Activated CD8-positive, alpha-beta memory T cell treated with anti-CD3 and anti-CD28 coated beads, Interleukin-2, amount 10 ng/mL, durations not matched to agents 7 days and 5 days (primary cell): ENCODE measurements at regions not wholly inside any gene's neighbourhood (a gene's known extent, or its start where the extent isn't known, plus 50 kb on each side); places are given as distances from the start of the nearest gene placed in this dataset.
"Not testable (repeated sequence)": the region's sequence is repeated elsewhere in the genome, so short reads cannot be mapped to it uniquely, and the experiment has no call there.

Experiments
- ATAC-seq: fragments of 150-1000 bp; cut with Tn5 transposase; one replicate; pipeline ENCODE4 v1.10.0; 2021; ENCODE audit warnings: moderate library complexity
- CTCF ChIA-PET: fragments of 350-600 bp; sonication (Branson Sonifier 250); formaldehyde crosslinking; loops from one replicate; lab custom pipeline; 2021; ENCODE audit warnings: antibody characterized with exemption; lab: Charles Lee
- DNase-seq: peaks from one replicate; pipeline ENCODE4 v3.0.0-alpha.2; 2020
- H3K27ac Mint-ChIP-seq: one replicate; pipeline ENCODE4 v1.8.0; 2021; ENCODE audit warnings: mild to moderate bottlenecking, mixed read lengths
- H3K27me3 Mint-ChIP-seq: one replicate; pipeline ENCODE4 v1.8.0; 2021; ENCODE audit warnings: mixed read lengths
- H3K36me3 Mint-ChIP-seq: one replicate; pipeline ENCODE4 v1.8.0; 2021; ENCODE audit warnings: mild to moderate bottlenecking, mixed read lengths
- H3K4me1 Mint-ChIP-seq: one replicate; pipeline ENCODE4 v1.8.0; 2021; ENCODE audit warnings: mixed read lengths
- H3K4me3 Mint-ChIP-seq: one replicate; pipeline ENCODE4 v1.8.0; 2021; ENCODE audit warnings: mild to moderate bottlenecking, moderate library complexity, mixed read lengths
- H3K9me3 Mint-ChIP-seq: one replicate; pipeline ENCODE4 v1.8.0; 2022; ENCODE audit warnings: low read depth, mixed read lengths

GRCh38 chr18:29849144-29849543 is 1193.4 kb downstream of the DSC3 start:
- CTCF ChIA-PET: no interaction called here
- Mint-ChIP-seq H3K27ac (no peak overlapping the region), H3K9me3 (peaks cover 11% of the 10 kb centered on the region), H3K27me3 (no peaks in the 10 kb centered on the region), H3K36me3 (no peaks in the 10 kb centered on the region), H3K4me3 (no peak overlapping the region), H3K4me1 (no peaks in the 10 kb centered on the region)
- DNase-seq (no peak), ATAC-seq (no peak)

- ATAC-seq (no peak), DNase-seq (no peak)
- Mint-ChIP-seq H3K27ac (no peak overlapping the region), H3K4me3 (no peak overlapping the region), H3K4me1 (no peaks in the 10 kb centered on the region), H3K9me3 (peaks cover 10% of the 10 kb centered on the region), H3K36me3 (no peaks in the 10 kb centered on the region), H3K27me3 (no peaks in the 10 kb centered on the region)
- CTCF ChIA-PET: no interaction called here
These were observed 1200.9 kb downstream of the DSC3 start for GRCh38 chr18:29841631-29842030.

- ATAC-seq: no peak
- Mint-ChIP-seq H3K9me3 (peaks cover 7% of the 10 kb centered on the region), H3K27me3 (no peaks in the 10 kb centered on the region), H3K4me3 (no peak overlapping the region), H3K36me3 (no peaks in the 10 kb centered on the region), H3K27ac (no peak overlapping the region), H3K4me1 (no peaks in the 10 kb centered on the region)
- DNase-seq: no peak
- CTCF ChIA-PET: no interaction called here
These were observed 1202.5 kb downstream of the DSC3 start for GRCh38 chr18:29840089-29840488.

- H3K27me3 Mint-ChIP-seq, H3K27ac Mint-ChIP-seq, DNase-seq, H3K36me3 Mint-ChIP-seq, ATAC-seq, H3K4me3 Mint-ChIP-seq, H3K9me3 Mint-ChIP-seq, CTCF ChIA-PET, H3K4me1 Mint-ChIP-seq: not testable (repeated sequence)
These were observed 1203.6 kb downstream of the DSC3 start for GRCh38 chr18:29838961-29839360.

- ATAC-seq (no peak), DNase-seq (no peak)
- no peaks in the 10 kb centered on the region for H3K4me1 Mint-ChIP-seq
- H3K36me3 Mint-ChIP-seq: no peaks in the 10 kb centered on the region
- no peak overlapping the region for H3K27ac Mint-ChIP-seq
- CTCF ChIA-PET: no interaction called here
- no peak overlapping the region for H3K4me3 Mint-ChIP-seq
- H3K9me3 Mint-ChIP-seq: peaks cover 9% of the 10 kb centered on the region
- no peaks in the 10 kb centered on the region for H3K27me3 Mint-ChIP-seq
These were observed 1204.0 kb downstream of the DSC3 start for GRCh38 chr18:29838556-29838955.

GRCh38 chr18:29823671-29824070 is 1218.9 kb downstream of the DSC3 start:
- ATAC-seq: no peak
- no peaks in the 10 kb centered on the region for H3K4me1 Mint-ChIP-seq
- H3K36me3 Mint-ChIP-seq: no peaks in the 10 kb centered on the region
- H3K9me3 Mint-ChIP-seq: peaks cover 13% of the 10 kb centered on the region
- H3K4me3 Mint-ChIP-seq: no peak overlapping the region
- CTCF ChIA-PET: no interaction called here
- no peak for DNase-seq
- no peaks in the 10 kb centered on the region for H3K27me3 Mint-ChIP-seq
- no peak overlapping the region for H3K27ac Mint-ChIP-seq

- CTCF ChIA-PET: no interaction called here
- no peaks in the 10 kb centered on the region for H3K27me3 Mint-ChIP-seq
- H3K36me3 Mint-ChIP-seq: no peaks in the 10 kb centered on the region
- no peaks in the 10 kb centered on the region for H3K4me1 Mint-ChIP-seq
- no peak overlapping the region for H3K4me3 Mint-ChIP-seq
- peaks cover 13% of the 10 kb centered on the region for H3K9me3 Mint-ChIP-seq
- no peak for DNase-seq
- ATAC-seq: no peak
- no peak overlapping the region for H3K27ac Mint-ChIP-seq
These were observed 1221.0 kb downstream of the DSC3 start for GRCh38 chr18:29821544-29821943.

- Mint-ChIP-seq H3K9me3 (peaks cover 7% of the 10 kb centered on the region), H3K27me3 (no peaks in the 10 kb centered on the region), H3K36me3 (no peaks in the 10 kb centered on the region), H3K4me3 (no peak overlapping the region), H3K4me1 (no peaks in the 10 kb centered on the region), H3K27ac (no peak overlapping the region)
- CTCF ChIA-PET: no interaction called here
- DNase-seq (no peak), ATAC-seq (no peak)
These were observed 1231.0 kb downstream of the DSC3 start for GRCh38 chr18:29811519-29811918.

- H3K4me3 Mint-ChIP-seq: no peak overlapping the region
- DNase-seq: no peak
- no peaks in the 10 kb centered on the region for H3K36me3 Mint-ChIP-seq
- H3K4me1 Mint-ChIP-seq: no peaks in the 10 kb centered on the region
- no peak overlapping the region for H3K27ac Mint-ChIP-seq
- no peak for ATAC-seq
- CTCF ChIA-PET: no interaction called here
- peaks cover 3% of the 10 kb centered on the region for H3K9me3 Mint-ChIP-seq
- H3K27me3 Mint-ChIP-seq: no peaks in the 10 kb centered on the region
These were observed 1261.7 kb downstream of the DSC3 start for GRCh38 chr18:29780816-29781215.

- ATAC-seq: no peak
- Mint-ChIP-seq H3K4me1 (no peaks in the 10 kb centered on the region), H3K4me3 (no peak overlapping the region), H3K27me3 (no peaks in the 10 kb centered on the region), H3K36me3 (no peaks in the 10 kb centered on the region), H3K27ac (no peak overlapping the region), H3K9me3 (no peaks in the 10 kb centered on the region)
- DNase-seq: no peak
- CTCF ChIA-PET: no interaction called here
These were observed 1263.4 kb downstream of the DSC3 start for GRCh38 chr18:29779096-29779495.

- ATAC-seq (no peak), DNase-seq (no peak)
- H3K27ac Mint-ChIP-seq: no peak overlapping the region
- no peaks in the 10 kb centered on the region for H3K27me3 Mint-ChIP-seq
- no peaks in the 10 kb centered on the region for H3K4me1 Mint-ChIP-seq
- no peak overlapping the region for H3K4me3 Mint-ChIP-seq
- CTCF ChIA-PET: no interaction called here
- H3K36me3 Mint-ChIP-seq: no peaks in the 10 kb centered on the region
- H3K9me3 Mint-ChIP-seq: peaks cover 11% of the 10 kb centered on the region
These were observed 1289.2 kb downstream of the DSC3 start for GRCh38 chr18:29753379-29753778.

GRCh38 chr18:29749704-29750103 is 1292.8 kb downstream of the DSC3 start:
- Mint-ChIP-seq H3K4me3 (no peak overlapping the region), H3K27ac (no peak overlapping the region), H3K36me3 (no peaks in the 10 kb centered on the region), H3K27me3 (no peaks in the 10 kb centered on the region), H3K9me3 (peaks cover 15% of the 10 kb centered on the region), H3K4me1 (no peaks in the 10 kb centered on the region)
- ATAC-seq (no peak), DNase-seq (no peak)
- CTCF ChIA-PET: no interaction called here

GRCh38 chr18:29741461-29741860 is 1301.1 kb downstream of the DSC3 start:
- no peak overlapping the region for H3K4me3 Mint-ChIP-seq

GRCh38 chr18:29737620-29738019 is 1304.9 kb downstream of the DSC3 start:
- Mint-ChIP-seq H3K27me3 (no peaks in the 10 kb centered on the region), H3K36me3 (no peaks in the 10 kb centered on the region), H3K4me3 (no peak overlapping the region), H3K9me3 (peaks cover 9% of the 10 kb centered on the region), H3K4me1 (no peaks in the 10 kb centered on the region), H3K27ac (no peak overlapping the region)
- CTCF ChIA-PET: no interaction called here
- ATAC-seq: no peak
- DNase-seq: no peak

More at GRCh38 chr18:29741461-29741860, 1301.1 kb downstream of the DSC3 start:
- CTCF ChIA-PET: no interaction called here
- Mint-ChIP-seq H3K4me1 (no peaks in the 10 kb centered on the region), H3K9me3 (peaks cover 8% of the 10 kb centered on the region), H3K27me3 (no peaks in the 10 kb centered on the region), H3K27ac (no peak overlapping the region), H3K36me3 (no peaks in the 10 kb centered on the region)
- DNase-seq (no peak), ATAC-seq (no peak)

- Mint-ChIP-seq H3K4me3 (no peak overlapping the region), H3K9me3 (peaks cover 9% of the 10 kb centered on the region), H3K27me3 (no peaks in the 10 kb centered on the region), H3K27ac (no peak overlapping the region), H3K36me3 (no peaks in the 10 kb centered on the region), H3K4me1 (no peaks in the 10 kb centered on the region)
- CTCF ChIA-PET: no interaction called here
- ATAC-seq (no peak), DNase-seq (no peak)
These were observed 1305.4 kb downstream of the DSC3 start for GRCh38 chr18:29737190-29737589.
